Neutrophil (primary cell): ENCODE measurements at regions not wholly inside any gene's neighbourhood (a gene's known extent, or its start where the extent isn't known, plus 50 kb on each side); places are given as distances from the start of the nearest gene placed in this dataset.
"Not testable (repeated sequence)": the region's sequence is repeated elsewhere in the genome, so short reads cannot be mapped to it uniquely, and the experiment has no call there.

Experiments
- H3K27ac ChIP-seq: fragments of 200-600 bp; sonication (generic); 2 replicates; pipeline ENCODE4 v1.5.1; 2016; ENCODE audit warnings: mild to moderate bottlenecking, moderate library complexity
- H3K27me3 ChIP-seq: fragments of 200-600 bp; sonication (generic); 2 replicates; pipeline ENCODE4 v1.6.0; 2016; ENCODE audit warnings: mild to moderate bottlenecking
- H3K36me3 ChIP-seq: fragments of 200-600 bp; sonication (generic); 2 replicates; pipeline ENCODE4 v1.5.1; 2017
- H3K4me1 ChIP-seq, 2 experiments: fragments of 200-600 bp in 1 of 2; sonication (generic) in 1 of 2; 1 replicate in 1 of 2; 2 replicates in 1 of 2; pipeline versions ENCODE4 v1.5.1 to v1.6.1; 2013 to 2016; ENCODE audit warnings: low read depth in 1 of 2, low read length in 1 of 2, mild to moderate bottlenecking in 1 of 2, moderate library complexity in 1 of 2; ENCODE audit not compliant: control insufficient read depth in 1 of 2, insufficient read depth in 1 of 2
- H3K4me3 ChIP-seq, 2 experiments: fragments of 200-600 bp in 1 of 2; sonication (generic) in 1 of 2; 1 replicate in 1 of 2; 2 replicates in 1 of 2; pipeline ENCODE4 v1.5.1; 2013 to 2016; ENCODE audit warnings: low read depth in 1 of 2, low read length in 1 of 2, mild to moderate bottlenecking in 1 of 2, moderate library complexity in 1 of 2
- H3K9me3 ChIP-seq: fragments of 200-600 bp; sonication (generic); 2 replicates; pipeline ENCODE4 v1.5.1; 2016
- CTCF ChIP-seq: fragments of 200-600 bp; sonication (generic); IDR thresholded peaks from 2 replicates; pipeline ENCODE4 v1.5.1; 2016; ENCODE audit warnings: antibody characterized with exemption

GRCh38 chr4:38414410-38414809 is 249.6 kb upstream of the KLF3 start:
- no peaks in the 10 kb centered on the region for H3K9me3 ChIP-seq
- H3K4me1 ChIP-seq = no peaks in the 10 kb centered on the region
- H3K36me3 ChIP-seq = no peaks in the 10 kb centered on the region
- no peak for TF ChIP-seq CTCF
- no peak overlapping the region for H3K4me3 ChIP-seq
- H3K27me3 ChIP-seq = no peaks in the 10 kb centered on the region
- H3K27ac ChIP-seq = no peak overlapping the region

- Histone ChIP-seq H3K4me3 (no peak overlapping the region), H3K27ac (no peak overlapping the region), H3K27me3 (no peaks in the 10 kb centered on the region), H3K36me3 (no peaks in the 10 kb centered on the region), H3K4me1 (no peaks in the 10 kb centered on the region), H3K9me3 (no peaks in the 10 kb centered on the region)
- no peak for TF ChIP-seq CTCF
These were observed 248.3 kb upstream of the KLF3 start for GRCh38 chr4:38415682-38416081.

DNA sequence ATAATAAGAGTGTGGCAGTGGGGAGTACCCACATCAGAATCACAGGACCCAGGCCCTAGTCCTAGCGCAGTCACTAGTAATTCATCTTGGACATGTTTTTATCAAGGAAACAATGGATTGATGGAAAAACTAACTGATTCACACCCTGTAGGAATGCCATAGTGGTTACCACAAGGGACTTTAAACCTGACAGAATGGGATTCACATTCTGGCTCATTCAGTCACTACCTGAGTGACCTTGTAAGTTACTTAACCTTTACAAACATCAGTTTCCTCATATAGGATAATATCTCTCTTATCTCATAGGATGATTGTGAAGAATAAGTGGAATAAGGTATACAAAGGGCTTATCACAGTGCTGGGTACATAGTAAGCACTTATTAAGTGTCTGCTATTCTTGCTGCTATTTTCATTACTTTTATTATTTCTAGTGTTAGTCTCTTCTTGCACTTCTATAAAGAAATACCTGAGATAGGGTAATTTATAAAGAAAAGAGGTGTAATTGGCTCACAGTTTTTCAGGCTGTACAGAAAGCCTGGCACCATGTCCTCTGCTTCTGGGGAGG is 247.5 kb upstream of the KLF3 start:
- Histone ChIP-seq H3K9me3 (no peaks in the 10 kb centered on the region), H3K4me1 (no peaks in the 10 kb centered on the region), H3K27me3 (no peaks in the 10 kb centered on the region), H3K27ac (no peak overlapping the region), H3K4me3 (no peak overlapping the region), H3K36me3 (no peaks in the 10 kb centered on the region)
- TF ChIP-seq CTCF = no peak

GRCh38 chr4:38420254-38420653 is 243.7 kb upstream of the KLF3 start:
- not testable (repeated sequence) for H3K27ac ChIP-seq, H3K9me3 ChIP-seq, H3K27me3 ChIP-seq, H3K4me1 ChIP-seq, H3K4me3 ChIP-seq, H3K36me3 ChIP-seq

DNA sequence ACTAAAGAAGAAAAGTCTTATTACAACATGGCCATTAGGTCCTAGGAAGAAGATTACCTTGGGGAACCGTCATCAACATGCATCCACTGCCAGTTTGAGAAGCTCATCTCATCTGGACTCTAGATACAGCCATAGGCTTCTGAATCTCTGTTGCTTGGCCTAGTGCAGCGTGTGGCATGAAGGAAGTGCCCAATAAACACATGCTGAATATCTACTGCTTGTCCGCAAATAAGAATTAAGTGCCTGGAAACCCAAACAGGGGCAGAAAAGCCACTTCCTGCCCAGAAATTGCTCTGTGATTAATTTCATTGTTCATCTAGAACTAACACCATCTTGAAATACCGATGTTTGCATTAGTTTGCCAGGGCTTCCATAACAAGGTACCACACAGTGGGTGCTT is 241.1 kb upstream of the KLF3 start:
- Histone ChIP-seq H3K4me1 (no peaks in the 10 kb centered on the region), H3K27me3 (no peaks in the 10 kb centered on the region), H3K36me3 (no peaks in the 10 kb centered on the region), H3K4me3 (no peak overlapping the region), H3K27ac (no peak overlapping the region), H3K9me3 (no peaks in the 10 kb centered on the region)
- no peak for TF ChIP-seq CTCF

- H3K9me3 ChIP-seq = no peaks in the 10 kb centered on the region
- H3K36me3 ChIP-seq = no peaks in the 10 kb centered on the region
- H3K27me3 ChIP-seq = no peaks in the 10 kb centered on the region
- no peak overlapping the region for H3K27ac ChIP-seq
- H3K4me3 ChIP-seq = no peak overlapping the region
- no peak for TF ChIP-seq CTCF
- H3K4me1 ChIP-seq = no peaks in the 10 kb centered on the region
These were observed 239.7 kb upstream of the KLF3 start for GRCh38 chr4:38424151-38424871.
